Large intestine (tissue), 3 donors: ENCODE measurements at regions not wholly inside any gene's neighbourhood (a gene's known extent, or its start where the extent isn't known, plus 50 kb on each side); places are given as distances from the start of the nearest gene placed in this dataset.

Experiments used
- DNase-seq, 2 donors: peaks; one replicate each; pipeline versions ENCODE4 v3.0.0 to v3.0.0-alpha.2; 2013
- H3K27ac ChIP-seq: one replicate; pipeline ENCODE4 v1.5.1; 2013; ENCODE audit warnings: low read length
- H3K27me3 ChIP-seq: 2 replicates; pipeline ENCODE4 v1.6.1; 2013; ENCODE audit warnings: low read length; ENCODE audit not compliant: control insufficient read depth, insufficient read depth
- H3K36me3 ChIP-seq: 2 replicates; pipeline ENCODE4 v1.6.1; 2013; ENCODE audit warnings: low read length; ENCODE audit not compliant: control insufficient read depth, insufficient read depth
- H3K4me1 ChIP-seq: one replicate; pipeline ENCODE4 v1.6.1; 2013; ENCODE audit warnings: low read length; ENCODE audit not compliant: control insufficient read depth, insufficient read depth
- H3K4me3 ChIP-seq: one replicate; pipeline ENCODE4 v1.5.1; 2013; ENCODE audit warnings: low read length
- H3K9me3 ChIP-seq: one replicate; pipeline ENCODE4 v1.6.1; 2013; ENCODE audit warnings: mild to moderate bottlenecking, low read depth, low read length, moderate library complexity; ENCODE audit not compliant: control insufficient read depth
- WGBS: methylation state at CpG from one replicate; pipeline ENCODE4 v1.1.5; 2013; ENCODE audit warnings: low lambda C conversion rate; ENCODE audit not compliant: insufficient coverage; 5-methylcytosine and 5-hydroxymethylcytosine counted together

DNA sequence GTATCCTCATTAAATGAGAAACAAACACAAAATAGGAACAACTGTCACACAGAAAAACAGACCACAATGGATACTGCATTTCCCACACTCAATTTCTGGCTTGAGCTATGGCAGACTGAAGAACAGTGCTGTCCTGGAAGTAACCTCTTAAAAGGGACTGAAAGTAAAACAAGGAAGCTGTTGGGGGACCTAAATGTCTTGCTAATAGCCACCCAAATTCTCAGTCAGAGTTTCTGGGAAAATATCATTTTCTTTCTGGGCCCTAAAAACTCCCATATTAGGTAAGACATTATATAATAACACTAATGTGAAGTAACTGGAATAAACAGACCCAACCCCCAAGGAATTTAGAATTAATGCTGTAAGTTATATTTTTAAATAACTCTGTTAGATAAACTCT, 80.9 kb upstream of the TFEC start:
- Histone ChIP-seq H3K27ac (no peak overlapping the region), H3K36me3 (no peaks in the 10 kb centered on the region), H3K4me3 (no peak overlapping the region), H3K27me3 (no peaks in the 10 kb centered on the region), H3K4me1 (no peaks in the 10 kb centered on the region), H3K9me3 (no peaks in the 10 kb centered on the region)
- no peak for DNase-seq

DNA sequence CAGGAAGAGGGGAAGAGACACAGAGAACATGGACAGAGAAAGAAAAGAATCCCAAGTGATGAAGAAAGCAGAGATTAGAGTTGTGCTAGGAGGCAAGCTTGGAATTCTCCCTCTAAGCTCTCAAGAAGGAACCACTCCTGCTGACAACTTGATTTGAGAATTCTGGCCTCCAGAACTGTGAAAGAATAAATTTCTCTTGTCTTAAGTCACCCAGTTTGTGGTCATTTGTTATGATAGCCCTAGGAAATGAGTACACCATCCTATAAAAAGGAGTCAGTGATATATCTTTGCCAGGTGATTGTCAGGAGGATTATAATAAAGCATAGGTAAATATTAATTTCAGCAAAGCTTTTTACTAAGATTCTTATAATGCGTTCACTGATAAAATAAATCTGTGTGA, 82.7 kb upstream of the TFEC start:
- Histone ChIP-seq H3K4me3 (no peak overlapping the region), H3K9me3 (no peaks in the 10 kb centered on the region), H3K27me3 (no peaks in the 10 kb centered on the region), H3K4me1 (no peaks in the 10 kb centered on the region), H3K27ac (no peak overlapping the region), H3K36me3 (no peaks in the 10 kb centered on the region)
- 86% methylated on average over 1 of the region's 1 CpG for WGBS
- no peak for DNase-seq

DNA sequence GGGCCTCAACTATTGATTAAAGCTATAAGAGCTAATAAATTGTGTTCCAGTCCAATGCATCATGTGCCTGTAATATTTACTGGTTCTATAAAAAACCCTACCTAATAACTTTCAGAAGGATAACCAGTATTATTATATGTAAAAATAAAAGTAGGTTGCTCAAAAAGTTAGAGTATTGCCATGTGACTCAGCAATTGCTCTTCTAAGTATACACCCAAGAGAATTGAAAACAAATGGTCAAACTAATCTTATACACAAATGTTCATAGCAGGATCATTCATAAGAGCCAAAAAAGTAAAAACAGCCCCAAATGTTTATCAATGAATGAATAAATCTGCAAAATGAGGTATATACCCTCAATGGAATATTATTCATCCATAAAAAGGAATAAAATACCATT, 89.5 kb upstream of the TES start:
- DNase-seq: no peak
- Histone ChIP-seq H3K4me1 (peaks cover 4% of the 10 kb centered on the region), H3K27me3 (no peaks in the 10 kb centered on the region), H3K9me3 (no peaks in the 10 kb centered on the region), H3K36me3 (no peaks in the 10 kb centered on the region), H3K27ac (no peak overlapping the region), H3K4me3 (no peak overlapping the region)

DNA sequence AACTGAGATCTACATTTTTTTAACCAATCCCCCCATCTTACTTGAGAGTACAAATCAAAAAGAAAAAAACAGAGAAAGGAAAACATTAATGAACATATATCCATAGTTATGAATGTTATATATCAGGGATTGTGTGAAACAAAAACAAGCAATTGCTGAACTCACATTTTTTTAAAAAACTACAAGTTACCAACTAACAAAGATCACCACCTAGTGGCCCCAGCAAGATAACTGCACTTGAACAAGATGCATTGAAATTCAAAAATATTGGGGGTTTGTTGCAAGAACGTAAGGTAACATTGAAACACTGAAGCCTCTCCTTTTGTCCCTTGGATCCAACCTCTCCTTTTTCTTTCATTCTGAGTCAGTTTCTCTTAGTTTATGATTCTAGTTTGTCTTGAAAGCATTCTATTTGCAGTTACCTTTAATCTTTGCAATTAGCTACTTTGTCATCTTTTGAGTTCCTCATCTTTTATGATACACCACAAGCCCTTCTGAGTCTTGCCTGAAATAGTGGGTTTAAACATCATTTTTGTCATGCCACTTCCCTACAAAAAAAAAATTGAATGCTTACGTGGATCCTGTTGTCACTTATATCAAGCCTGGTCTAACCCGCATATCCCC, 87.3 kb upstream of the TES start:
- WGBS: 67% methylated on average over 1 of the region's 3 CpGs
- Histone ChIP-seq H3K27me3 (no peaks in the 10 kb centered on the region), H3K27ac (no peak overlapping the region), H3K36me3 (no peaks in the 10 kb centered on the region), H3K4me3 (no peak overlapping the region), H3K9me3 (no peaks in the 10 kb centered on the region), H3K4me1 (peaks cover 4% of the 10 kb centered on the region)
- DNase-seq: peak; percentile 27 to 42

DNA sequence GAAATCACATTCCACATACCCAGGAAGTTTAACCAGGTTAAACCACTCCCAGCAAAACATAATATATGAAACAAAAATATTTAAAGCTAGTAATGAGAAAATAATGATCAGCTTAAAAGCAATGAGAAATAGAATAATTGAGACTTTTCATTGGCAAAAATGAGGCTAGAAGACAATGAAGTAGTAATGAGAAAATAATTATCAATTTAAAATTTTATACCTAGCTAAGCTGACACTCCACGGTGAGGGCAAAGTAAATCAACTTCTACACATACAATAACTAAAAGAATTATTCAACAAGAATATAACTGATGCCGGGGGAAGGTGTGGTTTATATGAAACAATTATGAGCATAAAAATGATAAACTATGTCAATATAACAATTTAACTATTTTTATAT, 82.2 kb upstream of the TES start:
- no peak overlapping the region for H3K27ac ChIP-seq
- WGBS: no CpG with 5 or more reads among the region's 2 CpGs
- H3K9me3 ChIP-seq: no peaks in the 10 kb centered on the region
- H3K27me3 ChIP-seq: no peaks in the 10 kb centered on the region
- H3K4me3 ChIP-seq: no peak overlapping the region
- H3K4me1 ChIP-seq: no peaks in the 10 kb centered on the region
- H3K36me3 ChIP-seq: no peaks in the 10 kb centered on the region
- DNase-seq: no peak

DNA sequence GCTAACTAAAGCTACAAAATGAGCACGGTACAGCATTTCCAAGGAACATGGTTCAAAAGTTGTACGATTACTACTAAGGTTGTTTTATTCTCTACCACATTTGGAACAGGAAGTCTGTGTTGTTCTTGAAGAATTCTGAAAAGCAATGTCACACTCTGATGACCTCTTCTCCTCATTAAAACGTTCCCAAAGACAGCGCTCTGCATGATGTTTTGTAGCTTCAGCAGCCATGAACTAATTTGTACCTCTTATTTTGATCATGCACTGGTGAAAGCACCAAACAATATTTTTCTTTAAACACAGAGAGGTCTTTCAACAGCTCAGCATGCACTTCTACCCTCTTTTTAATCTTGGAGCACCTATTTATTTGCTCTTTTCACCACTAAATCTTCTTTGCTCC, 75.0 kb upstream of the TES start:
- Histone ChIP-seq H3K27me3 (no peaks in the 10 kb centered on the region), H3K4me3 (no peak overlapping the region), H3K36me3 (no peaks in the 10 kb centered on the region), H3K27ac (no peak overlapping the region), H3K9me3 (no peaks in the 10 kb centered on the region), H3K4me1 (no peaks in the 10 kb centered on the region)
- DNase-seq: no peak
- 100% methylated on average over 2 of the region's 4 CpGs for WGBS

DNA sequence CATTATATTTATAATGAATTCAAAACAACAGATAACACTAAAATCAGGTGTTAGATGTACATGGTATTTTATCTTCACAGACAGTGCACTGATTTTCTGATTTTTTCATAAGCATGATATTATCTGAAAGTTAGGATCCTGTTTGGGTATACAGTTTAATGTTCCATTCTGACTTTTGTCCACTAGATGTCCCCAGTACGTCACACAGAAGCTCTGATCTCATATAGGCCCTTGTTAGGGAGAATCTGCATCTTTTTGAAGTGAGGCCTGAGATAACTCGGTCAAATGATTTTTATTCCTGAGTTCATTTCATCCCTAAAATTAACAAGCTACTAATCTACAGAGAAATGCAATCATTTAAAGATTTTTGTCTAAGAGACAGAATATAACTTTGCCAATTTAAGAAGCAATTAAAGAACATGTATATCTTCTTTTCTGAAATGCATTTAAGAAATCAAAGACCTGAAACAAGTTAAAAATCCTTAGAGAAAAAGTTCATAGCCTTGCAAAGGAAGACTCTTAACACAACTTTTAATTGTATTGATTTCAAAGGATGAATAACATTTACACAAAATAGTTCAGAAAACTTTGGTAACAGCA, 72.0 kb upstream of the TES start:
- Histone ChIP-seq H3K9me3 (no peaks in the 10 kb centered on the region), H3K27ac (no peak overlapping the region), H3K4me1 (no peaks in the 10 kb centered on the region), H3K36me3 (no peaks in the 10 kb centered on the region), H3K4me3 (no peak overlapping the region), H3K27me3 (no peaks in the 10 kb centered on the region)
- WGBS: 10% methylated on average over 2 of the region's 2 CpGs
- peak; percentile 28 to 38 for DNase-seq

DNA sequence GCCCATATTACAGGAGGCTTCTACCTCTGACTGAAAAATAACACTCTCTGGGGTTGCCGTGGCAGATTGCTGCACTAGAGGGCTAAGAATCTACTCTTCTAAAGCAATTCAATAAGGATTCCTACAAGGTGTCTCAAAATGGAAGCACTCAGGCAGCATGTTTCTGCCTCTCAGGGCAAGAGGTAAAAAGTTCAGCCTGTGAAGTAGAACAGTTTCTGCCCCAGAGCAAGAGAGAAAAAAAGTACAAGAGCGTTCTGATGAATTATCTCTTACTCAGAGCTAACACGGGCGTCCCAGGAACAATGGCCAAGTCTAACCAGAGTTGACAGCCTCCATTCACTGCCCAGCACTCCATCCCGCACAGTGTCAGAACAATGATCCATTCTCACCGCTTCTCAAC, 71.3 kb upstream of the TES start:
- WGBS: 80% methylated on average over 1 of the region's 6 CpGs
- Histone ChIP-seq H3K4me3 (no peak overlapping the region), H3K27me3 (no peaks in the 10 kb centered on the region), H3K27ac (no peak overlapping the region), H3K9me3 (no peaks in the 10 kb centered on the region), H3K36me3 (no peaks in the 10 kb centered on the region), H3K4me1 (no peaks in the 10 kb centered on the region)
- DNase-seq: no peak

DNA sequence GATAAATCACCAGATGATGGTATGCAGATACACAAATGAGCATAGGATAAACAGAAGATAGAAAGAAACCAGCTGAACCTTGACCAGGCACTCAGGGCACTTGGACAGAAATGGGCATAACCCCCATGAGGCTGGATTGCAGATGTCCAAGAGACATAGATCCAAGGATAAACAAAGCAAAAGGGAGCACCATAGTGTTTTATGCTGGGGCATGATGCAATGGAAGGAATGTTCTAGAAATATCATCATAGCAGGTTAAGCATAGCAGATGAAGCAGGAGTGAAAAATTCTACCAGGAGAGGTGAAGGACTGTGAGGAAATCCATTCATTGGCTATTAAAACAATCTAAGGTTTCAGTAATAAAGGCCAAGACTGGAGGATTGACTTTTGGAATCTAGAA, 70.5 kb upstream of the TES start:
- Histone ChIP-seq H3K9me3 (no peaks in the 10 kb centered on the region), H3K27ac (no peak overlapping the region), H3K36me3 (no peaks in the 10 kb centered on the region), H3K27me3 (no peaks in the 10 kb centered on the region), H3K4me3 (no peak overlapping the region), H3K4me1 (no peaks in the 10 kb centered on the region)
- no peak for DNase-seq

DNA sequence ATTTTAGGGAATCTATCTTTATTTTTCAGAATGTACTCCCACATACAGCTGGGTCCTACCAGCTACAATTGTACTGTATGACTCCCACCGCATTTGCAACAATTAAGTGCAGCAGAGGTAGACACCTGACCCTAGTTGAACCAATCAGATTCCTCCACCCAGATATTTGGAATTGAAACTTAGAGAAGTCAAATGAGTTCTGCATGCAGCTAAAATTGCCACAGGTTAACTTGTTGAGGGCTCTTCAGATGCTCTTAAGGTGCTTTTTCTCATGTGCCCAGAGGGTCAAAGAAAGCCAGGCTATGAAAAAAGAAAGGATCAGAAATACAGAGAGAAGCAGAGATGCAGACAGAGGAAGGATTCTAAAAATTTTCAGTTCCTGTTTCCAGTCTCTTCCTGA, 68.0 kb upstream of the TES start:
- no peaks in the 10 kb centered on the region for H3K9me3 ChIP-seq
- no peaks in the 10 kb centered on the region for H3K4me1 ChIP-seq
- H3K27ac ChIP-seq: no peak overlapping the region
- no peak overlapping the region for H3K4me3 ChIP-seq
- no peaks in the 10 kb centered on the region for H3K36me3 ChIP-seq
- no CpG with 5 or more reads among the region's 1 CpG for WGBS
- H3K27me3 ChIP-seq: no peaks in the 10 kb centered on the region
- no peak for DNase-seq

DNA sequence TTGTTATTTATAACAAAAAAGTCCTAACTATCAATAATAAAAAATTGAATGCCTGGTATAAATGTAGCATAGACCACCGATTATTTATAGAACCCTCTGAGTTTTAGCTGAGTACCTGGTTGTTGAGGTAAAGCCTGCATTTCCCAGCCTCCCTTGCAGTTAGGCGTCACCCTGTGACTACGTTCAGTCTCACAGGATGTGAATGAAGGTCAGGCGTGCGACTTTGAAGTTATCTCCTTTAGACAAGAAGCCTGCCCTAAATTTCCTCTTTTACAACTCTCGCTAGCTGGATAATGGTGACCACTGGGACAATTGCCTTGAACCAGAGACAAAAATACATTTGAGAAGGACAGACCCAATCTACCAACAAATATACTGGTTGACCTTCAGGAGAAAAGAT, 67.5 kb upstream of the TES start:
- no peaks in the 10 kb centered on the region for H3K36me3 ChIP-seq
- DNase-seq: peak; percentile 35 to 56
- no peak overlapping the region for H3K4me3 ChIP-seq
- no CpG with 5 or more reads among the region's 6 CpGs for whole genome bisulfite sequencing
- H3K27me3 ChIP-seq: no peaks in the 10 kb centered on the region
- no peaks in the 10 kb centered on the region for H3K9me3 ChIP-seq
- H3K27ac ChIP-seq: no peak overlapping the region
- H3K4me1 ChIP-seq: no peaks in the 10 kb centered on the region
